GM19468 (cell line): ENCODE measurements at regions not wholly inside any gene's neighbourhood (a gene's known extent, or its start where the extent isn't known, plus 50 kb on each side); places are given as distances from the start of the nearest gene placed in this dataset.

Experiments
- ATAC-seq: cut with Tn5 transposase; IDR thresholded peaks from one replicate; pipeline ENCODE4 v1.9.1; 2021; ENCODE audit warnings: mild to moderate bottlenecking, moderate library complexity, moderate number of reproducible peaks; ENCODE audit not compliant: unreplicated experiment; ENCODE audit errors: extremely low read depth

DNA sequence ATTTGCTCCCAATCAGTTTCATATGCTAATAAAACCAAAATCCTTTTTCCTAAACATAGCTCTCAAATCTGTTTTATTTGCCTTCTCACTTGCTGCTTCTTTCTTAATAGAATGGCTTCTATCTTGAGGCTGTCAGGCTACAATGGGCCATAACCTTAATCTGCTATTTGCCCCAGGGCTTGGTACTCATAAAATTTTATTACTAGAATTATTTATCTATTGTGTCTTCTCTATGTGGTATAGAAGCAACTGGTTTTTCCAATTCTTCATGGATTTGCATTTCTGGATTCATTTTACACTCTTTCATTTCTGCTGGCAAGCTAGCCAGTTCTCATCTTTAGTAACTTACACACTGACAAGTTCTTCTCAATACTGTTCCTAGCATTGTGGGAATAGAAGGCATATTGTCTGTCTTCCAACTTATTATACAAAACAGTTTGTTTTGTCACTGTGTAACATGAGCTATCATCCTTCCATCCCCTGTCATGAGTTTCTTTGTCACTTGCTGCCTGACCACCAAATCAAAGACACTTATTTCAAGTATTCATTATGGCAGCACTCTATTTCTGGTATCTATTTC lies 96.6 kb upstream of the KCNIP4 start:
- ATAC-seq, result no peak

DNA sequence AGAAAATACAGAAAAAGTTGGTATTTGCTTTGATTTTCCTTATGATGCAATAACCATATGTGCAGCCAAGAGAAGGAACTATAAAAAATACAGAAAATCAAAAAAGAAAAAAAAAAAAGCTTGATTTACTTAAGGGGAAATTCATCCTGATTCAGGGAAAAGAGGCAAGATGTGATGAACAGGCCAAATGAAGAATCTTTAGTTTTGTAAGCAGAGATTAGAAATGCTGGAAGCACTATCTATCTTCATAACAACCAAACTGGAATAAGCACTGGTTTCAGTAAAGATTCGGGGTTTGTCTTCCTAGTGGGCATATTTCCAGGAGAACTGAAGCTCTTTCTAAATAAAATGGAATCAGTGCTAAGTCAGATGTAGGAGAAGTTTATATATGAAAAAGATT lies 82.9 kb upstream of the KCNIP4 start:
- ATAC-seq, result no peak

DNA sequence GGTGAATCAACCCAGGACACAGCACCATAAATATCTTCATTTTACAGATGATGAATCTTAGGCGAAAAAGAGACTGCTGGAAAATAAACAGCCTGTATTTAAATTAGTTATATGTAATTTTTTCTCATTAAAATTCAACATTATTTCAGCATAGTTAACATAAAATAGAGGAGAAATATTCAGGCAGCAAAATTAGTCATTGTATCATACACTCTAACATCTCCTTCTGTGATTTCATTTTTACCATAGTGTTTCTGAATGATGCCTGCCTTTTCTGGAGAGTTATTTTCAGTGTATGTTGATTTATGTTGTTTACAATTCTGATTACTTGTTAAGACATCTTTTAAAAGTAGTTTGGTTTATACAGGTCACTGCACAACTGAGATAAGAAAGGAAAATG lies 82.3 kb upstream of the KCNIP4 start:
- ATAC-seq, result no peak

DNA sequence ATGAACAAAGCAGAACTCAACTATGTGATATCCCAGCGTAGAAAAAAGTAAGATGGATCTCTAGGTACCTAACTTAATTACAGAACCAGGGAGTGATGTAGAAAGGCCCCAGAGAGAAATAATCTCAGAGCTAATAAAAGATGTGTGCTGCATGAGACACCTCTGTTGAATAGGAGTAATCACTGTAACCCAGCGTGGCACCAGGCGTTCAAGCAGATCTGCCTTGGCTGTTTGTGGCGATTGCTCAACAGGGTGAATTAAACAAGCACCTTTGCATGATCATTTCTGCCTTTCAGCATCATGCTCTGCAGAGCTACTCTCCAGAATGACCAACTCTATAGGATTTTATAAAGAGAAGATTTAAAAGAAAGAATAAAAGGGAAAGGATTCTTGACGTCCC lies 81.7 kb upstream of the KCNIP4 start:
- ATAC-seq, result no peak

GRCh38 chr4:22029803-22030202 lies 81.2 kb upstream of the KCNIP4 start:
- no peak for ATAC-seq

GRCh38 chr4:22021106-22021505 lies 72.5 kb upstream of the KCNIP4 start:
- no peak for ATAC-seq

DNA sequence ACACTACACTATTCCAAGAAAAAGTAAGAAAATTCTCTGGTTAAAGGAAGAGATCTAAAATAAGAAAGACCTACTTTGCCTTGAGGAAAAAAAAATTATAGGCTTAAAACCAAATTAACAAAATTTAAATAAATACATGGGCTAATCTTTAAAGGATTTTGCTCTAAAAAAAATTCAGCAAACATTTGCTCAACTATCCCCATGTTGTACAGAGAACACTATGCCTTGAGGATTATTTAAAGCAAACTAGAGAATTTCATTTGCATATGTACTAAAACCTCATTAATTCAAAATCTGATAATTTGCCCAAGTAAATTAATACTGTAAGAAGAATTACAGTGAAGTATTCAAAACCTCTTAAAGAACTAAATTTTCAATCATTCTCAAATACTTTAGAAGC lies 71.6 kb upstream of the KCNIP4 start:
- no peak for ATAC-seq

GRCh38 chr4:22019676-22020075 lies 71.1 kb upstream of the KCNIP4 start:
- no peak for ATAC-seq

- ATAC-seq, result no peak
These were observed 65.7 kb upstream of the KCNIP4 start for GRCh38 chr4:22014222-22014741.

GRCh38 chr4:22003878-22004277 lies 55.3 kb upstream of the KCNIP4 start:
- ATAC-seq, result no peak
